KMS-11 (cell line): ENCODE measurements at regions not wholly inside any gene's neighbourhood (a gene's known extent, or its start where the extent isn't known, plus 50 kb on each side); places are given as distances from the start of the nearest gene placed in this dataset.

ENCODE experiments used
- H2AFZ ChIP-seq: fragments of 200-600 bp; sonication (generic); 2 replicates; pipeline ENCODE4 v1.6.1; 2016; ENCODE audit warnings: antibody characterized with exemption, mixed run types, low read depth
- H3K27ac ChIP-seq: fragments of 200-600 bp; sonication (generic); 2 replicates; pipeline ENCODE4 v1.6.1; 2016; ENCODE audit warnings: mild to moderate bottlenecking, mixed run types
- H3K27me3 ChIP-seq: fragments of 200-600 bp; sonication (generic); 2 replicates; pipeline ENCODE4 v1.6.1; 2017; ENCODE audit warnings: mild to moderate bottlenecking, low read depth, mixed run types, moderate library complexity; ENCODE audit not compliant: insufficient read depth
- H3K36me3 ChIP-seq: fragments of 200-600 bp; sonication (generic); 2 replicates; pipeline ENCODE4 v1.6.1; 2017; ENCODE audit warnings: mild to moderate bottlenecking, mixed run types; ENCODE audit not compliant: insufficient read depth
- H3K4me1 ChIP-seq: fragments of 200-600 bp; sonication (generic); 2 replicates; pipeline ENCODE4 v1.6.1; 2016; ENCODE audit warnings: mild to moderate bottlenecking, low read depth, mixed run types; ENCODE audit not compliant: poor library complexity, severe bottlenecking
- H3K4me2 ChIP-seq: fragments of 200-600 bp; sonication (generic); 2 replicates; pipeline ENCODE4 v1.7.0; 2016; ENCODE audit warnings: mild to moderate bottlenecking, mixed run types
- H3K4me3 ChIP-seq: fragments of 200-600 bp; sonication (generic); IDR thresholded peaks from 2 replicates; pipeline ENCODE4 v1.6.1; 2017; ENCODE audit warnings: low read depth, low read length, mixed read lengths; ENCODE audit not compliant: insufficient read depth
- H3K79me2 ChIP-seq: fragments of 200-600 bp; sonication (generic); 2 replicates; pipeline ENCODE4 v1.6.1; 2016; ENCODE audit warnings: low read depth, mixed run types; ENCODE audit not compliant: insufficient read depth
- H3K9ac ChIP-seq: fragments of 200-600 bp; sonication (generic); 2 replicates; pipeline ENCODE4 v1.6.1; 2016; ENCODE audit warnings: mild to moderate bottlenecking, mixed run types
- H4K20me1 ChIP-seq: fragments of 200-600 bp; sonication (generic); 2 replicates; pipeline ENCODE4 v1.6.1; 2016; ENCODE audit warnings: mild to moderate bottlenecking, mixed run types; ENCODE audit not compliant: insufficient read depth
- CTCF ChIP-seq: fragments of 200-600 bp; sonication (generic); conservative IDR thresholded peaks from 2 replicates; pipeline ENCODE4 v1.6.1; 2017; ENCODE audit warnings: low read depth, mild to moderate bottlenecking, antibody characterized with exemption, low read length, moderate library complexity, mixed read lengths

GRCh38 chr10:78118591-78118990 is 84.9 kb downstream of the RPS24 start:
- no peak for TF ChIP-seq CTCF
- Histone ChIP-seq H3K36me3 (no peaks in the 10 kb centered on the region), H2AFZ (no peak overlapping the region), H3K4me2 (no peak overlapping the region), H3K79me2 (no peaks in the 10 kb centered on the region), H3K27me3 (no peaks in the 10 kb centered on the region), H3K27ac (no peak overlapping the region), H3K4me3 (no peak overlapping the region), H3K9ac (no peak overlapping the region), H4K20me1 (no peaks in the 10 kb centered on the region), H3K4me1 (no peaks in the 10 kb centered on the region)

GRCh38 chr10:78121801-78122200 is 88.1 kb downstream of the RPS24 start:
- H2AFZ ChIP-seq, result no peak overlapping the region
- H3K27ac ChIP-seq, result no peak overlapping the region
- TF ChIP-seq CTCF, result no peak
- no peaks in the 10 kb centered on the region for H4K20me1 ChIP-seq
- H3K27me3 ChIP-seq, result no peaks in the 10 kb centered on the region
- no peak overlapping the region for H3K4me2 ChIP-seq
- H3K4me3 ChIP-seq, result no peak overlapping the region
- no peaks in the 10 kb centered on the region for H3K79me2 ChIP-seq
- H3K9ac ChIP-seq, result no peak overlapping the region
- H3K36me3 ChIP-seq, result no peaks in the 10 kb centered on the region
- H3K4me1 ChIP-seq, result no peaks in the 10 kb centered on the region

- Histone ChIP-seq H4K20me1 (no peaks in the 10 kb centered on the region), H3K4me1 (no peaks in the 10 kb centered on the region), H3K27ac (no peak overlapping the region), H3K9ac (no peak overlapping the region), H3K4me2 (no peak overlapping the region), H3K4me3 (no peak overlapping the region), H2AFZ (no peak overlapping the region), H3K27me3 (no peaks in the 10 kb centered on the region), H3K79me2 (no peaks in the 10 kb centered on the region), H3K36me3 (no peaks in the 10 kb centered on the region)
- TF ChIP-seq CTCF, result no peak
Measured at GRCh38 chr10:78124167-78124566, 90.5 kb downstream of the RPS24 start.

GRCh38 chr10:78129211-78129610 is 95.5 kb downstream of the RPS24 start:
- Histone ChIP-seq H3K4me2 (no peak overlapping the region), H3K9ac (no peak overlapping the region), H3K36me3 (no peaks in the 10 kb centered on the region), H3K4me1 (no peaks in the 10 kb centered on the region), H2AFZ (no peak overlapping the region), H3K4me3 (no peak overlapping the region), H3K27me3 (no peaks in the 10 kb centered on the region), H3K27ac (no peak overlapping the region), H3K79me2 (no peaks in the 10 kb centered on the region), H4K20me1 (no peaks in the 10 kb centered on the region)
- TF ChIP-seq CTCF, result no peak
